ENCODE measurements at regions not wholly inside any gene's neighbourhood (a gene's known extent, or its start where the extent isn't known, plus 50 kb on each side); places are given as distances from the start of the nearest gene placed in this dataset.
"Not testable (repeated sequence)": the region's sequence is repeated elsewhere in the genome, so short reads cannot be mapped to it uniquely, and the experiment has no call there.

DNA sequence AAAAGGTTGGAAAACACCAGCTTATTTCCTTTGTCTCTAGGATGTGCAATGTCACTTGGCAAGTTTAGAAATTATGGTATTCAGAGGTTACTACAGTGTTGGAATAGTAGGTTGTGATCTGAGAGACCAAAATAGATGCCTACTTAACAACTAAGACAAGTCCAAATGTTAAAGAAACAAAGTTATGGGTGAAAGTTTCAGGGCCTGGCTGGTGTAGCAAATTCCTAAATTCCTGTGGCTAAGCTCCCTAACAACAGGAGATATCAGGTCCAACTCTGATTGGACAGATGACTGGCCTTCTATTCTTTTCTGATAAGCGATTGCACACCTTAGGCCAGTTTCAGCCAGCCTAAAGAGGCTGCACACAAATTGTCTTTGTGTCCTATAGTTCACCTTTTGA lies 873.5 kb downstream of the REEP3 start:
- Histone ChIP-seq H3K27ac (ENCODE audit: low read depth, low read length) (no peak overlapping the region), H3K9me3 (ENCODE audit: control insufficient read depth in 1 of 2, low read length in 2 of 2) (no peaks in the 10 kb centered on the region), H3K4me3 (ENCODE audit: low read depth in 1 of 2, low read length in 2 of 2) (no peak overlapping the region), H3K9ac (ENCODE audit: low read depth in 1 of 2, low read length in 2 of 2) (no peak overlapping the region), H3K27me3 (ENCODE audit: control insufficient read depth in 1 of 2, insufficient read depth in 2 of 2, low read length in 2 of 2) (no peaks in the 10 kb centered on the region), H3K4me1 (ENCODE audit: control insufficient read depth in 1 of 2, insufficient read depth in 2 of 2, low read length in 2 of 2) (no peaks in the 10 kb centered on the region), H3K36me3 (ENCODE audit: control insufficient read depth in 1 of 2, insufficient read depth in 2 of 2, low read length in 2 of 2) (no peaks in the 10 kb centered on the region)

DNA sequence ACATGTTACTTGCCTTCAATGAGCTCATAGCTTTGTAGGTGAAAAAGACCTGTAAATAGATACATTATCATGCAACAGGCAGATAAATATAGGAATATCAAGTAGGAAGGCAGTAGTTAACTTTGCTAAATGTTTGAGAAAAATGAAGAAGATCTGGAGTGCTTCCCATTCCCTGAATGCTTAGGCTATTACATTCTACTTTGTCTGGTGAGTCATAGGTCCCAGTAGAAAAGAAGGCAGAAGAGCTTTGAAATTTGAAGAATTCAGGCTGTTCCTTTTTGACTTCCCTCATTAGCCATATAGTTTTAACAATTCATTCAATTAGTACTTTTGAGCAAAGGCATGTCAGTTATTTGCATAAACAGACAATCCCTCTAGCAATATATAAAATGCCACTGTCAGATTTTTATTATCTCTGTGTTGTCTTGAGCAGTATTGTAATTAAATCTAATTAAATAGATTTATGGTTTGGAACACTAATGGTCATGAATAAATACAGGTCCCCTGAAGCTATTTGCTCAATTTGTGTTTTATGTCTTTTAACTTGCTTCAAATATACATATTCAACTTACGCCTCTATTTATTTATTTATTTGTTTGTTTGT lies 875.0 kb downstream of the REEP3 start:
- Histone ChIP-seq H3K9me3 (ENCODE audit: control insufficient read depth in 1 of 2, low read length in 2 of 2) (no peaks in the 10 kb centered on the region), H3K9ac (ENCODE audit: low read depth in 1 of 2, low read length in 2 of 2) (no peak overlapping the region), H3K27me3 (ENCODE audit: control insufficient read depth in 1 of 2, insufficient read depth in 2 of 2, low read length in 2 of 2) (no peaks in the 10 kb centered on the region), H3K4me1 (ENCODE audit: control insufficient read depth in 1 of 2, insufficient read depth in 2 of 2, low read length in 2 of 2) (no peaks in the 10 kb centered on the region), H3K4me3 (ENCODE audit: low read depth in 1 of 2, low read length in 2 of 2) (no peak overlapping the region), H3K27ac (ENCODE audit: low read depth, low read length) (no peak overlapping the region), H3K36me3 (ENCODE audit: control insufficient read depth in 1 of 2, insufficient read depth in 2 of 2, low read length in 2 of 2) (no peaks in the 10 kb centered on the region)

DNA sequence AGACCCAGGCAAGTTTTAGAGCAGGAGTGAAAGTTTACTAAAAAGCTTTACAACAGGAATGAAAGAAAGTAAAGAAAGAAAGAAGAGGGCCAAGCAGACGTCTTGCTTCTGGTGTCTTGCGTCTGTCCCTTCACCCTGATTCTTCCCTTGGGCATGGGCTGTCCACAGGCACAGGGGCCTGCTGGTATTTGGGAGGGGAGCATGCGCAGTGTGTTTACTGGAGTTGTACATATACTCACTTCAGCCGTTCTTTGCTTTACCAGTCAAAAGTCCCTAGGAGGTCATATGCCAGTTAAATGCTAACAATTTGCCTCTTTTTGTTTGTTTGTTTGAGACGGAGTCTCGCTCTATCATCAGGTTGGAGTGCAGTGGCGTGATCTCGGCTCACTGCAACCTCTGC lies 875.9 kb downstream of the REEP3 start:
- Histone ChIP-seq H3K27me3 (ENCODE audit: control insufficient read depth in 1 of 2, insufficient read depth in 2 of 2, low read length in 2 of 2) (no peaks in the 10 kb centered on the region), H3K4me1 (ENCODE audit: control insufficient read depth in 1 of 2, insufficient read depth in 2 of 2, low read length in 2 of 2) (no peaks in the 10 kb centered on the region), H3K27ac (ENCODE audit: low read depth, low read length) (no peak overlapping the region), H3K9ac (ENCODE audit: low read depth in 1 of 2, low read length in 2 of 2) (no peak overlapping the region), H3K9me3 (ENCODE audit: control insufficient read depth in 1 of 2, low read length in 2 of 2) (no peaks in the 10 kb centered on the region), H3K4me3 (ENCODE audit: low read depth in 1 of 2, low read length in 2 of 2) (no peak overlapping the region), H3K36me3 (ENCODE audit: control insufficient read depth in 1 of 2, insufficient read depth in 2 of 2, low read length in 2 of 2) (no peaks in the 10 kb centered on the region)

DNA sequence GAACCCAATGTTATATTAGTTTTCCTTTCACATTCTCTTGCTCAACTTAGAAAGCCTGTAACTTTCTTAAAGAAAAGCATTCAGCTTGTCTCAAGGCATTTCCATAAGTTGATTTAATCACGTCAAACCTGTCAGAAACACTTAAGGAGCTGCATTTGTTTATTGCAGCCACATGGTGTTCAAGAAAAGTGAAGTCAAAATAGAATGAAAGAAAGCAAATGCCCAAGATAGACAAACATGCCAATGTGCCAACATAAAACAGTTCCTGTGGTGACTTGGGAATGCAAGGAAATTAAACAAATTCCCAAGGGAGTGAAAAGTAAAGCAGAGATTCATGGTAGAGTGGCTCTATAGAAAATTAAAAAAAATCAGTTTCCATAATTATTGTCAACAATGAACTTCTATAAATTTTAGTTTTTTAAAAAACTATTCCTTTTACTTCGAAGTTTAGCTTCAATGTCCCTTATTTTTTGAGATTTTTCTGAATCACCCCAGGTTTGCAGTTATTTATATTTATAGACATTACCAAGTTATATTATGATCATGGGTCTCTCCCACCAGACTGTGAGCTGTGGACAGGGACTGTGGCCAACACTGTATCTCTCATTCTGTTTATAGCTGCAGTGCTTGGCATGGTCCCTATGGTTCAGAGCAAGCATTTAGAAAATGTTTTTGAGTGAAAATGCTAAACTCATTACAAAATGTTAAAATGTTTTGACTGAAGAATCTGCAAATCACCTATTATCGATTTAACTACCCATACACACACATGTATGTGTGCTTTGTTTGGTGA lies 887.4 kb downstream of the REEP3 start:
- Histone ChIP-seq H3K36me3 (ENCODE audit: control insufficient read depth in 1 of 2, insufficient read depth in 2 of 2, low read length in 2 of 2) (no peaks in the 10 kb centered on the region), H3K27me3 (ENCODE audit: control insufficient read depth in 1 of 2, insufficient read depth in 2 of 2, low read length in 2 of 2) (no peaks in the 10 kb centered on the region), H3K4me1 (ENCODE audit: control insufficient read depth in 1 of 2, insufficient read depth in 2 of 2, low read length in 2 of 2) (no peaks in the 10 kb centered on the region), H3K4me3 (ENCODE audit: low read depth in 1 of 2, low read length in 2 of 2) (no peak overlapping the region), H3K27ac (ENCODE audit: low read depth, low read length) (no peak overlapping the region), H3K9ac (ENCODE audit: low read depth in 1 of 2, low read length in 2 of 2) (no peak overlapping the region), H3K9me3 (ENCODE audit: control insufficient read depth in 1 of 2, low read length in 2 of 2) (no peaks in the 10 kb centered on the region)

DNA sequence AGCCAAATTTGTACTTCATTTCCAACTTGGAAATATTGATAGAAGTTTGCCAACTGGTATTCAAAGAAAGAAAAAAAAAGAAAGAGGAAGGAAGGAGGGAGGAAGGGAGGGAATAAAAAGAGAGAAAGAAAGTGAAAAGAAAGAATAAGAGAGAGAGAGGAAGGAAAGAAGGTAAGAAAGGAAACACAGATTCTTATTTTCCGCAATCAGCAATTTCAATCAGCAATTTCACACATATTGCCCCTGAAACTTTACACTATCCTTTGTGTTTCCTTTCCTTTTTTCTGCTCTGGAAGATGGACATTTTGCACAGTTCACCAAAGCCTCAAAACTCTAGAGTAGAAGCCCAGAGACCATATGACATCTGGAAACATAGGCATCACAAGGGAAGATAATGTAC lies 888.1 kb downstream of the REEP3 start:
- Histone ChIP-seq H3K27ac (ENCODE audit: low read depth, low read length) (no peak overlapping the region), H3K9ac (ENCODE audit: low read depth in 1 of 2, low read length in 2 of 2) (no peak overlapping the region), H3K27me3 (ENCODE audit: control insufficient read depth in 1 of 2, insufficient read depth in 2 of 2, low read length in 2 of 2) (no peaks in the 10 kb centered on the region), H3K36me3 (ENCODE audit: control insufficient read depth in 1 of 2, insufficient read depth in 2 of 2, low read length in 2 of 2) (no peaks in the 10 kb centered on the region), H3K9me3 (ENCODE audit: control insufficient read depth in 1 of 2, low read length in 2 of 2) (no peaks in the 10 kb centered on the region), H3K4me1 (ENCODE audit: control insufficient read depth in 1 of 2, insufficient read depth in 2 of 2, low read length in 2 of 2) (no peaks in the 10 kb centered on the region), H3K4me3 (ENCODE audit: low read depth in 1 of 2, low read length in 2 of 2) (no peak overlapping the region)

DNA sequence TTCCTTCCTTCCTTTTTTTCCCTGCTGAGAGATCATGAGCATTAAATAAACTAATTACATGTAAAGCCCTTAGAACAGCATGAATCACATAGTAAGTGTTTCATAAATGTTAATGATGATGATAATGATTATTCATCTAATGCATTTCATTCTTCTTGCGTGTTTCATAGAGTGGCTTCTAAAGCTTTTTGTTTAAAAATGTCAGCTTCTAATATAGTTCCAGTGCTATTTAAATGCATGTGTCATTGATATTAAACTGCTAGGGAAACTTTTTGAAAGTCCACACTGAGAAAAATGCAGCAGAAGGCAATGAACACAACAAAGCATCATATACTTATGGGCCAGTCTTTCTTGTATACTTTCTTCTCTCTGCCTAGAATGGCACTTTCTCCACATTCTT lies 894.8 kb downstream of the REEP3 start:
- no peak overlapping the region for H3K27ac ChIP-seq (ENCODE audit: low read depth, low read length)
- no peak overlapping the region for H3K9ac ChIP-seq (ENCODE audit: low read depth in 1 of 2, low read length in 2 of 2)
- H3K36me3 ChIP-seq (ENCODE audit: control insufficient read depth in 1 of 2, insufficient read depth in 2 of 2, low read length in 2 of 2) = no peaks in the 10 kb centered on the region
- H3K27me3 ChIP-seq (ENCODE audit: control insufficient read depth in 1 of 2, insufficient read depth in 2 of 2, low read length in 2 of 2) = no peaks in the 10 kb centered on the region
- no peaks in the 10 kb centered on the region for H3K4me1 ChIP-seq (ENCODE audit: control insufficient read depth in 1 of 2, insufficient read depth in 2 of 2, low read length in 2 of 2)
- H3K9me3 ChIP-seq (ENCODE audit: control insufficient read depth in 1 of 2, low read length in 2 of 2) = no peaks in the 10 kb centered on the region
- H3K4me3 ChIP-seq (ENCODE audit: low read depth in 1 of 2, low read length in 2 of 2) = no peak overlapping the region

DNA sequence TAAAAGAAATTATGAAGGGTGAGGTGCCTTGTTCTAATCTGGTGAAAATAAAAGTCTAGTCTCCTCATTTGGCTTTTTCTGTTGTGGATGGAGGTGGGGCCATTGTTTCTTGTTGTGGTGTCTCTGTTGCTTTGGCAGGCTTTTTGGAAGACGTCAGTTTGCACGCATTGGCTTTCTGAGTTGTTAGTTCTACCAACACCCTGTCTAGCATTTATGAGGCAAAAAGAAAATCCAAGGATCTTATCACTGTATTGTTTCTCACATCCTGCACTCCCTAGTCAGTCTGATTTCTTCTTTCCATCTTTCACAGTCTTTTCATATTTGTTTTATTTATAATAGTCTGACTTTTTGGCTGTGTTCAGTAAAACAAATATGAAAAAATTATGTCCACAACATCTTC lies 898.3 kb downstream of the REEP3 start:
- Histone ChIP-seq H3K27ac (ENCODE audit: low read depth, low read length) (no peak overlapping the region), H3K4me1 (ENCODE audit: control insufficient read depth in 1 of 2, insufficient read depth in 2 of 2, low read length in 2 of 2) (no peaks in the 10 kb centered on the region), H3K36me3 (ENCODE audit: control insufficient read depth in 1 of 2, insufficient read depth in 2 of 2, low read length in 2 of 2) (no peaks in the 10 kb centered on the region), H3K4me3 (ENCODE audit: low read depth in 1 of 2, low read length in 2 of 2) (no peak overlapping the region), H3K9me3 (ENCODE audit: control insufficient read depth in 1 of 2, low read length in 2 of 2) (no peaks in the 10 kb centered on the region), H3K27me3 (ENCODE audit: control insufficient read depth in 1 of 2, insufficient read depth in 2 of 2, low read length in 2 of 2) (no peaks in the 10 kb centered on the region), H3K9ac (ENCODE audit: low read depth in 1 of 2, low read length in 2 of 2) (no peak overlapping the region)

DNA sequence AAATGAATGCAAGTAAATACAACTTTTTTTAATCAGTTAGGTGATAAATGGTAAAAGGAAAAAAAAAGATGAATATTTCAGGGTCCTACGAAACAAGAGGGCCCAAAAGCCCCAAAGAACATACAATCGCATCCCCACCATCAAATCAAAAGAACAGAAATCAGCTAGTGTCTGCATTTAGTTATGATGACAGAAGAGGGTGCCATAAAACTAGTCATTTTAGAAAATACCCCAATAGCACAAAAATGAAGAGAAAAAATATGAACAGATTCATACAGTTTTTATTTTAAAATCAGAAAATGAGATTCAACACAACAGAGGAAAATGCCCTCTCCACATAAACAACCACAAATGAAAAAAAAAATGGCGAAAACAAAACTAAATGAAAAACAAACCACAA lies 905.5 kb downstream of the REEP3 start:
- no peak overlapping the region for H3K27ac ChIP-seq (ENCODE audit: low read depth, low read length)
- no peaks in the 10 kb centered on the region for H3K9me3 ChIP-seq (ENCODE audit: control insufficient read depth in 1 of 2, low read length in 2 of 2)
- H3K27me3 ChIP-seq (ENCODE audit: control insufficient read depth in 1 of 2, insufficient read depth in 2 of 2, low read length in 2 of 2) = no peaks in the 10 kb centered on the region
- no peaks in the 10 kb centered on the region for H3K4me1 ChIP-seq (ENCODE audit: control insufficient read depth in 1 of 2, insufficient read depth in 2 of 2, low read length in 2 of 2)
- H3K9ac ChIP-seq (ENCODE audit: low read depth in 1 of 2, low read length in 2 of 2) = no peak overlapping the region
- H3K36me3 ChIP-seq (ENCODE audit: control insufficient read depth in 1 of 2, insufficient read depth in 2 of 2, low read length in 2 of 2) = no peaks in the 10 kb centered on the region
- no peak overlapping the region for H3K4me3 ChIP-seq (ENCODE audit: low read depth in 1 of 2, low read length in 2 of 2)

DNA sequence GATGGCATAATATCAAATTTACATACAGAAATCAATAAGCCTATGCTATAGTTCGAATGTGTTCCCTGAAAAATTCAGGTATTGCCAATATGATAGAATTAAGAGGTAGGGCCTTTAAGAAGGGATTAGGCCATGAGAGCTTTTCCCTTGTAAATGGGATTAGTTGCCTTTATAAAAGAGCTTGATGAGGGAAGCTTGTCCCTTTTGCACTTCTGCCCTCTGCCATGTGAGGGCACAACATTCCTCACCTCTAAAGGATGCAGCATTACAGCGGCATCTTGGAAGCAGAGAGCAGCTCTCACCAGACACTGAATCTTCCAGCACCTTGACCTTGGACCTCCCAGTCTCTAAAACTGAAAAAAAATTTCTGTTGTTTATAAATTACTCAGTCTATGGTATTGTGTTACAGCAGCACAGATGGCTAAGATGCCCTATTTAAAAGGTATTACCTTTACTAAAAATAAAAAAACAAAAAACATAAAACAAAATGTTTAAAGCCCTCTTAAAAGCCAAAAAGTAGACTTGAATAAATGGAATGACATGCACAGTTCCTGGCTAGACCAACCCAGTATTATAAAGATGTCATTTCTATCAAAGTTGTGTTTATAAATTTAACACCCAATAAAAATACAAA lies 909.6 kb downstream of the REEP3 start:
- no peaks in the 10 kb centered on the region for H3K27me3 ChIP-seq (ENCODE audit: control insufficient read depth in 1 of 2, insufficient read depth in 2 of 2, low read length in 2 of 2)
- no peak overlapping the region for H3K27ac ChIP-seq (ENCODE audit: low read depth, low read length)
- no peak overlapping the region for H3K9ac ChIP-seq (ENCODE audit: low read depth in 1 of 2, low read length in 2 of 2)
- H3K36me3 ChIP-seq (ENCODE audit: control insufficient read depth in 1 of 2, insufficient read depth in 2 of 2, low read length in 2 of 2) = no peaks in the 10 kb centered on the region
- no peaks in the 10 kb centered on the region for H3K4me1 ChIP-seq (ENCODE audit: control insufficient read depth in 1 of 2, insufficient read depth in 2 of 2, low read length in 2 of 2)
- H3K9me3 ChIP-seq (ENCODE audit: control insufficient read depth in 1 of 2, low read length in 2 of 2) = no peaks in the 10 kb centered on the region
- H3K4me3 ChIP-seq (ENCODE audit: low read depth in 1 of 2, low read length in 2 of 2) = no peak overlapping the region

DNA sequence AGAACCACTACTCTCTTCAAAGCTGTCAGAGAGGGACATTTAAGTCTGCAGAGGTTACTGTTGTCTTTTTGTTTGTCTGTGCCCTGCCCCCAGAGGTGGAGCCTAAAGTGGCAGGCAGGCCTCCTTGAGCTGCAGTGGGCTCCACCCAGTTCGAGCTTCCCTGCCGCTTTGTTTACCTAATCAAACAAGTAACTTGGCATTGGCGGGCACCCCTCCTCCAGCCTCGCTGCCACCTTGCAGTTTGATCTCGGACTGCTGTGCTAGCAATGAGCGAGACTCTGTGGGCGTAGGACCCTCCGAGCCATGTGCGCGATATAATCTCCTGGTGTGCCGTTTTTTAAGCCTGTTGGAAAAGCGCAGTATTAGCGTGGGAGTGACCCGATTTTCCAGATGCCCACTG lies 920.7 kb downstream of the REEP3 start:
- H3K9ac ChIP-seq (ENCODE audit: low read depth in 1 of 2, low read length in 2 of 2); H3K9me3 ChIP-seq (ENCODE audit: control insufficient read depth in 1 of 2, low read length in 2 of 2); H3K4me3 ChIP-seq (ENCODE audit: low read depth in 1 of 2, low read length in 2 of 2); H3K27me3 ChIP-seq (ENCODE audit: control insufficient read depth in 1 of 2, insufficient read depth in 2 of 2, low read length in 2 of 2); H3K4me1 ChIP-seq (ENCODE audit: control insufficient read depth in 1 of 2, insufficient read depth in 2 of 2, low read length in 2 of 2); H3K27ac ChIP-seq (ENCODE audit: low read depth, low read length); H3K36me3 ChIP-seq (ENCODE audit: control insufficient read depth in 1 of 2, insufficient read depth in 2 of 2, low read length in 2 of 2): not testable (repeated sequence)
